Thyroid gland (tissue), 4 donors: ENCODE measurements at regions not wholly inside any gene's neighbourhood (a gene's known extent, or its start where the extent isn't known, plus 50 kb on each side); places are given as distances from the start of the nearest gene placed in this dataset.

Experiments
- DNase-seq, 2 donors: peaks; one replicate each; pipeline ENCODE4 v3.0.0-alpha.2; 2019
- H3K27ac ChIP-seq, 3 donors: fragments of 200-600 bp; sonication (generic); 1 replicate in 2 of 3; 2 replicates in 1 of 3; pipeline ENCODE4 v1.5.1; 2016 to 2019; ENCODE audit warnings: mild to moderate bottlenecking in 1 of 3, moderate library complexity in 1 of 3
- H3K27me3 ChIP-seq: fragments of 200-600 bp; sonication (generic); one replicate; pipeline ENCODE4 v1.5.1; 2019
- H3K36me3 ChIP-seq, 2 donors: fragments of 200-600 bp; sonication (generic); one replicate each; pipeline ENCODE4 v1.5.1; 2016 to 2019
- H3K4me1 ChIP-seq, 2 donors: fragments of 200-600 bp; sonication (generic); one replicate each; pipeline ENCODE4 v1.5.1; 2017 to 2019
- H3K4me3 ChIP-seq, 3 donors: fragments of 200-600 bp; sonication (generic); replicated peaks in 1 of 3; 1 replicate in 2 of 3; 2 replicates in 1 of 3; pipeline ENCODE4 v1.5.1; 2016; ENCODE audit warnings: mild to moderate bottlenecking in 1 of 3
- H3K9me3 ChIP-seq: fragments of 200-600 bp; sonication (generic); one replicate; pipeline ENCODE4 v1.5.1; 2017
- POLR2A ChIP-seq, 2 donors: fragments of 450-650 bp; IDR thresholded peaks; one replicate each; pipeline ENCODE4 v1.6.1; 2017; ENCODE audit warnings: antibody characterized with exemption in 2 of 2, mild to moderate bottlenecking in 2 of 2, moderate library complexity in 1 of 2
- whole genome bisulfite sequencing, 2 donors: methylation state at CpG; one replicate each; pipeline ENCODE4 v1.1.5; 2017; 5-methylcytosine and 5-hydroxymethylcytosine counted together
- intact Hi-C: fragments of 100-400 bp; cut with DNase I; formaldehyde crosslinking; loops from one replicate; pipeline ENCODE4 v1.15.1; 2023
- TF ChIP-seq, protein P1 (sequence below), 6 experiments: fragments of 200-600 bp in 3 of 6; fragments of 450-650 bp in 3 of 6; sonication (generic) in 3 of 6; IDR thresholded peaks; one replicate each; pipeline ENCODE4 v1.5.1; 2016 to 2019; ENCODE audit warnings: antibody characterized with exemption in 6 of 6, mild to moderate bottlenecking in 2 of 6, inconsistent platforms in 1 of 6, moderate library complexity in 1 of 6

DNA sequence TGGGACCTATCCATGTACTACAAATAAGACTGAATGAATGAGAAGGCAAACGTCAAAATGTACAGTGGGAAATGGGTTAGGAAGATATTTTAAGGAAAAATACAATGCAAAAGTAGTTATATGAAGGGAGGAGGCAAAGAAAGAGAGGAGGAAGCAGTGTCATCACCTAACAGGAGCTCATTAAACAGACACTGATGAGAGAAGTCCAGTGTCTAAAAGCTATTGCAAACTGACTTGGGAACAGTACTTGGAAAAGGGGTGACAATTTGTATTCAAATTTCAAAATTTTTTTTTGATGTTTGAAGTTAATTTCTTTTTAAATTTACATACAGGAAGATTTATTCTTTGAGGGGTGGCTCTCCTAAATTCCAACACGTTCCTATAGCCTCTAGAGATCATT is 143.5 kb upstream of the NOX3 start:
- TF ChIP-seq POLR2A (IDR thresholded peaks at IDR 0.05) = no peak
- TF ChIP-seq, protein P1, sequence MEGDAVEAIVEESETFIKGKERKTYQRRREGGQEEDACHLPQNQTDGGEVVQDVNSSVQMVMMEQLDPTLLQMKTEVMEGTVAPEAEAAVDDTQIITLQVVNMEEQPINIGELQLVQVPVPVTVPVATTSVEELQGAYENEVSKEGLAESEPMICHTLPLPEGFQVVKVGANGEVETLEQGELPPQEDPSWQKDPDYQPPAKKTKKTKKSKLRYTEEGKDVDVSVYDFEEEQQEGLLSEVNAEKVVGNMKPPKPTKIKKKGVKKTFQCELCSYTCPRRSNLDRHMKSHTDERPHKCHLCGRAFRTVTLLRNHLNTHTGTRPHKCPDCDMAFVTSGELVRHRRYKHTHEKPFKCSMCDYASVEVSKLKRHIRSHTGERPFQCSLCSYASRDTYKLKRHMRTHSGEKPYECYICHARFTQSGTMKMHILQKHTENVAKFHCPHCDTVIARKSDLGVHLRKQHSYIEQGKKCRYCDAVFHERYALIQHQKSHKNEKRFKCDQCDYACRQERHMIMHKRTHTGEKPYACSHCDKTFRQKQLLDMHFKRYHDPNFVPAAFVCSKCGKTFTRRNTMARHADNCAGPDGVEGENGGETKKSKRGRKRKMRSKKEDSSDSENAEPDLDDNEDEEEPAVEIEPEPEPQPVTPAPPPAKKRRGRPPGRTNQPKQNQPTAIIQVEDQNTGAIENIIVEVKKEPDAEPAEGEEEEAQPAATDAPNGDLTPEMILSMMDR (IDR thresholded peaks at IDR 0.05) = no peak
- Histone ChIP-seq H3K4me3 (no peak overlapping the region), H3K27ac (no peak overlapping the region), H3K4me1 (no peaks in the 10 kb centered on the region), H3K9me3 (no peaks in the 10 kb centered on the region), H3K36me3 (no peaks in the 10 kb centered on the region), H3K27me3 (no peaks in the 10 kb centered on the region)
- WGBS, 2 donors = 56 to 63% methylated on average over 2 of the region's 2 CpGs
- intact Hi-C loops = no loop called here
- no peak for DNase-seq

- Histone ChIP-seq H3K36me3 (no peaks in the 10 kb centered on the region), H3K4me1 (no peaks in the 10 kb centered on the region), H3K27ac (no peak overlapping the region), H3K9me3 (no peaks in the 10 kb centered on the region), H3K27me3 (no peaks in the 10 kb centered on the region), H3K4me3 (no peak overlapping the region)
- intact Hi-C loops = no loop called here
- no peak for TF ChIP-seq POLR2A (IDR thresholded peaks at IDR 0.05)
- TF ChIP-seq, protein P1 (IDR thresholded peaks at IDR 0.05) = no peak
- DNase-seq = no peak
Measured at GRCh38 chr6:155595284-155595683, 139.6 kb upstream of the NOX3 start.

DNA sequence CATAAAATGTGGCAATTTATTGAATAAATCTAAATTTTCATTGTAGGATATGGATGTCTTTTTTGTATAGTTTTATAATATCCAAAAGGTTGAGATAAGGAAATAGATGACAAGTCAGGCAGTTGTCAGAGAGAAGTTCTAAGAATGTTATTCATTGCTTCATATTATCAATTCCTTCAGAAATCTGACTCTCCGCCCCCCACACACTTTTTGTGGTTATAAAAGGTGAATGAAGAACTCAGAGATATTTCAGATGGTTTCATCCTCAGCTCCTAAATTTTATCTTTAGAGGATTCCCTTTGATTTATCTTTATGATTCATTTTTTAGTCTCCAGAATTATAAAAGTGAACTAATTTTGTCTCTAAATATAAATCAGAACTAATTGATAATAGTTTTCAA is 136.1 kb upstream of the NOX3 start:
- no peak for TF ChIP-seq POLR2A (IDR thresholded peaks at IDR 0.05)
- TF ChIP-seq, protein P1 (IDR thresholded peaks at IDR 0.05) = no peak
- Histone ChIP-seq H3K36me3 (no peaks in the 10 kb centered on the region), H3K4me3 (no peak overlapping the region), H3K27ac (no peak overlapping the region), H3K9me3 (no peaks in the 10 kb centered on the region), H3K4me1 (no peaks in the 10 kb centered on the region), H3K27me3 (no peaks in the 10 kb centered on the region)
- intact Hi-C loops = no loop called here
- WGBS, 2 donors = 92 to 98% methylated on average over 1 of the region's 1 CpG
- DNase-seq = no peak

- 91% methylated on average over 2 of the region's 2 CpGs for WGBS, 2 donors
Measured at GRCh38 chr6:155589190-155589589, 133.6 kb upstream of the NOX3 start.

DNA sequence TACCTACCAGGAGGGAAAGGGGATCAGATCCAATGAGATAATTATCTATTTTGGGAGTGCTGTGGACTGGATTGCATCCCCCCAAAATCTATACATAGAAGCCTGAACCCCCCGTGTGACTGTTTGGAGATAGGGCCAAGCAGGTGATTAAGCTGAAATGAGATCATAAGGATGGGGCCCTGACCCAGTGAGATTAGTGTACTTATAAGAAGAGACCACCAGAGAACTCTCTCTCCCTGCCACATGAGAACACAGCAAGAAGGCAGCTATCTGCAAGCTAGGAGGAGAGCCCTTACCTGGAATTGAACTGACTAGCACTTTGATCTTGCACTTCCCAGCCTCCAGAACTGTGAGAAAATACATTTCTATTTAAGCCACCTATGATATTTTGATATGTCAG is 132.2 kb upstream of the NOX3 start:
- Histone ChIP-seq H3K36me3 (no peaks in the 10 kb centered on the region), H3K4me1 (no peaks in the 10 kb centered on the region), H3K4me3 (no peak overlapping the region), H3K9me3 (no peaks in the 10 kb centered on the region), H3K27me3 (no peaks in the 10 kb centered on the region), H3K27ac (no peak overlapping the region)
- intact Hi-C loops = no loop called here
- no peak for TF ChIP-seq POLR2A (IDR thresholded peaks at IDR 0.05)
- TF ChIP-seq, protein P1 (IDR thresholded peaks at IDR 0.05) = no peak
- no peak for DNase-seq
- WGBS, 2 donors = 78 to 100% methylated on average over 1 of the region's 1 CpG

More at GRCh38 chr6:155589190-155589589, 133.6 kb upstream of the NOX3 start:
- H3K4me1 ChIP-seq = no peaks in the 10 kb centered on the region
- TF ChIP-seq, protein P1 (IDR thresholded peaks at IDR 0.05) = no peak
- TF ChIP-seq POLR2A (IDR thresholded peaks at IDR 0.05) = no peak
- no peaks in the 10 kb centered on the region for H3K36me3 ChIP-seq
- DNase-seq = no peak
- no peaks in the 10 kb centered on the region for H3K9me3 ChIP-seq
- H3K27me3 ChIP-seq = no peaks in the 10 kb centered on the region
- no peak overlapping the region for H3K4me3 ChIP-seq
- H3K27ac ChIP-seq = no peak overlapping the region
- intact Hi-C loops = no loop called here
